CD14-positive monocyte (primary cell): ENCODE measurements at regions not wholly inside any gene's neighbourhood (a gene's known extent, or its start where the extent isn't known, plus 50 kb on each side); places are given as distances from the start of the nearest gene placed in this dataset.

Experiments used
- DNase-seq, 3 donors: peaks; one replicate each; pipeline ENCODE4 v3.0.0-alpha.2; 2011 to 2022
- H2AFZ ChIP-seq: 2 replicates; pipeline ENCODE4 v1.6.0; 2012; ENCODE audit warnings: mild to moderate bottlenecking, low read depth, low read length, inconsistent platforms; ENCODE audit not compliant: insufficient read depth, poor library complexity, severe bottlenecking
- H3K27ac ChIP-seq, 2 donors: 1 replicate in 1 of 2; 2 replicates in 1 of 2; pipeline ENCODE4 v1.5.1; 2012 to 2013; ENCODE audit warnings: low read length in 2 of 2, control low read depth in 1 of 2, inconsistent platforms in 1 of 2, low read depth in 1 of 2, mild to moderate bottlenecking in 1 of 2
- H3K27me3 ChIP-seq, 2 donors: one replicate each; pipeline versions ENCODE4 v1.6.0 to v1.6.1; 2011 to 2013; ENCODE audit warnings: low read length in 2 of 2; ENCODE audit not compliant: control insufficient read depth in 2 of 2, insufficient read depth in 2 of 2
- H3K36me3 ChIP-seq, 2 donors: replicated peaks in 1 of 2; 1 replicate in 1 of 2; 2 replicates in 1 of 2; pipeline versions ENCODE4 v1.5.1 to v1.6.1; 2012 to 2013; ENCODE audit warnings: low read length in 2 of 2, control low read depth in 1 of 2, inconsistent platforms in 1 of 2, mild to moderate bottlenecking in 1 of 2; ENCODE audit not compliant: insufficient read depth in 2 of 2, control insufficient read depth in 1 of 2
- H3K4me1 ChIP-seq, 2 donors: 1 replicate in 1 of 2; 2 replicates in 1 of 2; pipeline versions ENCODE4 v1.5.1 to v1.6.1; 2012 to 2013; ENCODE audit warnings: low read length in 2 of 2, control low read depth in 1 of 2, inconsistent platforms in 1 of 2, mild to moderate bottlenecking in 1 of 2, moderate library complexity in 1 of 2; ENCODE audit not compliant: insufficient read depth in 2 of 2, control insufficient read depth in 1 of 2
- H3K4me2 ChIP-seq: replicated peaks from 2 replicates; pipeline ENCODE3; 2012; ENCODE audit warnings: low read length, moderate library complexity, mild to moderate bottlenecking; ENCODE audit not compliant: poor library complexity, severe bottlenecking; ENCODE audit errors: extremely low read depth
- H3K4me3 ChIP-seq, 3 experiments: fragments of 200-600 bp in 1 of 3; sonication (generic) in 1 of 3; replicated peaks in 1 of 3; 1 replicate in 2 of 3; 2 replicates in 1 of 3; pipeline ENCODE4 v1.5.1; 2011 to 2013; ENCODE audit warnings: low read length in 3 of 3, mild to moderate bottlenecking in 3 of 3, control low read depth in 2 of 3, low read depth in 2 of 3, inconsistent platforms in 1 of 3, moderate library complexity in 1 of 3
- H3K79me2 ChIP-seq: 2 replicates; pipeline ENCODE4 v1.6.0; 2012; ENCODE audit warnings: mild to moderate bottlenecking, control low read depth, inconsistent platforms, low read length, moderate library complexity; ENCODE audit not compliant: insufficient read depth
- H3K9ac ChIP-seq: 2 replicates; pipeline ENCODE4 v1.6.0; 2017; ENCODE audit warnings: low read length, mild to moderate bottlenecking; ENCODE audit not compliant: insufficient read depth, poor library complexity, severe bottlenecking
- H3K9me3 ChIP-seq, 2 donors: replicated peaks in 1 of 2; 1 replicate in 1 of 2; 2 replicates in 1 of 2; pipeline versions ENCODE4 v1.5.1 to v1.6.1; 2012 to 2013; ENCODE audit warnings: low read length in 2 of 2, control low read depth in 1 of 2; ENCODE audit not compliant: control insufficient read depth in 1 of 2, insufficient read depth in 1 of 2
- H4K20me1 ChIP-seq: 2 replicates; pipeline ENCODE4 v1.6.0; 2012; ENCODE audit warnings: mild to moderate bottlenecking, low read length, control low read depth, moderate library complexity; ENCODE audit not compliant: insufficient read depth
- H3K27ac Mint-ChIP-seq, 7 donors: one replicate each; pipeline ENCODE4 v1.8.0; 2020; ENCODE audit warnings: mild to moderate bottlenecking in 7 of 7, mixed read lengths in 7 of 7, moderate library complexity in 6 of 7, inconsistent platforms in 2 of 7
- H3K27me3 Mint-ChIP-seq, 3 donors: one replicate each; pipeline ENCODE4 v1.8.0; 2021 to 2022; ENCODE audit warnings: low read depth in 3 of 3, mild to moderate bottlenecking in 3 of 3, mixed read lengths in 3 of 3, moderate library complexity in 3 of 3, inconsistent platforms in 1 of 3
- H3K36me3 Mint-ChIP-seq, 2 donors: one replicate each; pipeline ENCODE4 v1.8.0; 2020; ENCODE audit warnings: mixed read lengths in 2 of 2, inconsistent platforms in 1 of 2, mild to moderate bottlenecking in 1 of 2
- H3K4me1 Mint-ChIP-seq: one replicate; pipeline ENCODE4 v1.8.0; 2020; ENCODE audit warnings: mild to moderate bottlenecking, mixed read lengths
- H3K4me3 Mint-ChIP-seq, 2 donors: one replicate each; pipeline ENCODE4 v1.8.0; 2020; ENCODE audit warnings: mild to moderate bottlenecking in 2 of 2, mixed read lengths in 2 of 2, moderate library complexity in 1 of 2
- H3K9me3 Mint-ChIP-seq, 7 donors: one replicate each; pipeline ENCODE4 v1.8.0; 2020 to 2022; ENCODE audit warnings: mixed read lengths in 7 of 7, mild to moderate bottlenecking in 6 of 7, moderate library complexity in 6 of 7, inconsistent platforms in 2 of 7
- CTCF ChIP-seq: fragments of 200-600 bp; IDR thresholded peaks from one replicate; pipeline ENCODE4 v1.8.0; 2022; ENCODE audit warnings: antibody characterized with exemption, mild to moderate bottlenecking
- WGBS: methylation state at CpG from one replicate; pipeline ENCODE4 v1.1.5; 2013; ENCODE audit warnings: missing lambda C conversion rate; ENCODE audit not compliant: insufficient coverage; 5-methylcytosine and 5-hydroxymethylcytosine counted together
- intact Hi-C, 2 donors: fragments of 100-400 bp; cut with micrococcal nuclease; formaldehyde crosslinking; loops; one replicate each; pipeline versions ENCODE4 v1.15.0 to v1.15.1; 2023

DNA sequence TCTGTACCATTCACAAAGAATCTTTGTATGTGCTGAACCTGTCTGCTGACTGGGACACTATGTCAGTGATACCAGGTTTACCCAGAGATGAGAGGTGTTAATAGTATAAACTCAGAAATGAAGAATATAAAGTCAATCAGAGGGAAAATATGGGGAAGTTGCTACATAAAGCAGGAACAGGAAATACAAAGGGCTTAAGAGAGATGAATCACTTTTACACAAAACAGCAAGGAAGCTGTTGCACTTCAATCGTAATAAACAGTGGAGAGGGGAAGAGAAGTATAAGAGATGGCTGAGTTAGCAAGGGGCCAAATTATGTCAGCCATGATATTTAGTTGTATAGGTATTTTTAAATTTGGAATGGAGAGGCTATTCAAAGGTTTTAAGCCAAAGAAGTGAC is 890.2 kb upstream of the NCAM2 start:
- H3K4me1 Mint-ChIP-seq: peaks cover 6% of the 10 kb centered on the region
- no peak for TF ChIP-seq CTCF
- intact Hi-C loops: no loop called here
- no peaks in the 10 kb centered on the region for H3K27me3 Mint-ChIP-seq
- Histone ChIP-seq H2AFZ (no peak overlapping the region), H3K4me1 (peaks cover 0 to 5% of the 10 kb centered on the region in 2 donors), H3K27ac (no peak overlapping the region), H3K9me3 (peaks cover 14 to 15% of the 10 kb centered on the region in 2 donors), H3K4me2 (no peak overlapping the region), H3K9ac (no peak overlapping the region), H3K27me3 (no peaks in the 10 kb centered on the region), H3K4me3 (no peak overlapping the region), H3K79me2 (no peaks in the 10 kb centered on the region), H3K36me3 (no peaks in the 10 kb centered on the region), H4K20me1 (no peaks in the 10 kb centered on the region)
- no peak for DNase-seq
- no CpG with 5 or more reads among the region's 1 CpG for WGBS
- peak overlapping the region in 1 of 2 donors; percentile 62 for H3K4me3 Mint-ChIP-seq
- no peak overlapping the region for H3K27ac Mint-ChIP-seq
- H3K36me3 Mint-ChIP-seq: no peaks in the 10 kb centered on the region
- H3K9me3 Mint-ChIP-seq: peaks cover 8 to 29% (median 14%) of the 10 kb centered on the region in 7 donors

- intact Hi-C loops: no loop called here
- no peaks in the 10 kb centered on the region for H3K27me3 Mint-ChIP-seq
- no peaks in the 10 kb centered on the region for H3K36me3 Mint-ChIP-seq
- Histone ChIP-seq H3K9me3 (peaks cover 9 to 13% of the 10 kb centered on the region in 2 donors), H3K27ac (no peak overlapping the region), H2AFZ (no peak overlapping the region), H3K4me3 (no peak overlapping the region), H3K79me2 (no peaks in the 10 kb centered on the region), H3K9ac (no peak overlapping the region), H3K36me3 (no peaks in the 10 kb centered on the region), H3K4me1 (peaks cover 0 to 5% of the 10 kb centered on the region in 2 donors), H3K4me2 (no peak overlapping the region), H3K27me3 (no peaks in the 10 kb centered on the region), H4K20me1 (no peaks in the 10 kb centered on the region)
- no CpG with 5 or more reads among the region's 2 CpGs for WGBS
- peaks cover 6 to 20% (median 11%) of the 10 kb centered on the region in 7 donors for H3K9me3 Mint-ChIP-seq
- no peak for DNase-seq
- H3K27ac Mint-ChIP-seq: no peak overlapping the region
- H3K4me3 Mint-ChIP-seq: no peak overlapping the region
- peaks cover 6% of the 10 kb centered on the region for H3K4me1 Mint-ChIP-seq
- no peak for TF ChIP-seq CTCF
Observed at GRCh38 chr21:20108976-20109540, 889.2 kb upstream of the NCAM2 start.
